BLaER1 (cell line): ENCODE measurements at regions not wholly inside any gene's neighbourhood (a gene's known extent, or its start where the extent isn't known, plus 50 kb on each side); places are given as distances from the start of the nearest gene placed in this dataset.
"Not testable (repeated sequence)": the region's sequence is repeated elsewhere in the genome, so short reads cannot be mapped to it uniquely, and the experiment has no call there.

Experiments used
- H3K27ac ChIP-seq: shearing (Covaris generic); formaldehyde crosslinking; 2 replicates; pipeline ENCODE4 v1.8.1; 2022
- H3K27me3 ChIP-seq: shearing (Covaris generic); formaldehyde crosslinking; 2 replicates; pipeline ENCODE4 v1.8.1; 2022
- H3K36me3 ChIP-seq: shearing (Covaris generic); formaldehyde crosslinking; 2 replicates; pipeline ENCODE4 v1.8.1; 2022
- H3K4me1 ChIP-seq: shearing (Covaris generic); formaldehyde crosslinking; 2 replicates; pipeline ENCODE4 v1.8.1; 2022
- H3K4me2 ChIP-seq: shearing (Covaris generic); formaldehyde crosslinking; 2 replicates; pipeline ENCODE4 v1.8.1; 2022
- H3K4me3 ChIP-seq: shearing (Covaris generic); formaldehyde crosslinking; 2 replicates; pipeline ENCODE4 v1.8.1; 2022
- H3K9ac ChIP-seq: shearing (Covaris generic); formaldehyde crosslinking; 2 replicates; pipeline ENCODE4 v1.8.1; 2022
- H3K9me3 ChIP-seq: shearing (Covaris generic); formaldehyde crosslinking; 2 replicates; pipeline ENCODE4 v1.8.1; 2022
- H4K20me1 ChIP-seq: shearing (Covaris generic); formaldehyde crosslinking; 2 replicates; pipeline ENCODE4 v1.8.1; 2022
- Cebpa-rat ChIP-seq: shearing (Covaris generic); IDR thresholded peaks from 2 replicates; pipeline ENCODE4 v1.8.1; 2022

GRCh38 chr5:135176991-135177390, 143.0 kb upstream of the PITX1 start:
- Histone ChIP-seq H3K4me1 (no peaks in the 10 kb centered on the region), H4K20me1 (no peaks in the 10 kb centered on the region), H3K4me3 (no peak overlapping the region), H3K27ac (no peak overlapping the region), H3K9ac (no peak overlapping the region), H3K27me3 (no peaks in the 10 kb centered on the region), H3K9me3 (no peaks in the 10 kb centered on the region), H3K4me2 (no peak overlapping the region), H3K36me3 (no peaks in the 10 kb centered on the region)
- no peak for TF ChIP-seq Cebpa-rat

- Histone ChIP-seq H3K27me3 (no peaks in the 10 kb centered on the region), H3K9me3 (no peaks in the 10 kb centered on the region), H3K36me3 (no peaks in the 10 kb centered on the region), H3K4me1 (no peaks in the 10 kb centered on the region), H3K4me2 (no peak overlapping the region), H3K9ac (no peak overlapping the region), H3K4me3 (no peak overlapping the region), H4K20me1 (no peaks in the 10 kb centered on the region), H3K27ac (no peak overlapping the region)
- TF ChIP-seq Cebpa-rat = no peak
Observed at GRCh38 chr5:135174315-135175096, 140.5 kb upstream of the PITX1 start.

GRCh38 chr5:135173662-135174290, 139.7 kb upstream of the PITX1 start:
- H3K9me3 ChIP-seq = no peaks in the 10 kb centered on the region
- H3K27me3 ChIP-seq = no peaks in the 10 kb centered on the region
- H3K4me1 ChIP-seq = no peaks in the 10 kb centered on the region
- H3K36me3 ChIP-seq = no peaks in the 10 kb centered on the region
- no peak overlapping the region for H3K4me2 ChIP-seq
- no peak overlapping the region for H3K27ac ChIP-seq
- no peak overlapping the region for H3K9ac ChIP-seq
- H4K20me1 ChIP-seq = no peaks in the 10 kb centered on the region
- no peak overlapping the region for H3K4me3 ChIP-seq
- no peak for TF ChIP-seq Cebpa-rat

- H4K20me1 ChIP-seq = no peaks in the 10 kb centered on the region
- no peaks in the 10 kb centered on the region for H3K27me3 ChIP-seq
- H3K9me3 ChIP-seq = no peaks in the 10 kb centered on the region
- H3K4me2 ChIP-seq = no peak overlapping the region
- no peak overlapping the region for H3K9ac ChIP-seq
- H3K4me3 ChIP-seq = no peak overlapping the region
- no peak overlapping the region for H3K27ac ChIP-seq
- H3K4me1 ChIP-seq = peaks cover 2% of the 10 kb centered on the region; the same call in 1 of the 2 replicates
- TF ChIP-seq Cebpa-rat = no peak
- no peaks in the 10 kb centered on the region for H3K36me3 ChIP-seq
Observed at GRCh38 chr5:135172718-135173117, 138.7 kb upstream of the PITX1 start.

GRCh38 chr5:135171336-135171735, 137.3 kb upstream of the PITX1 start:
- Histone ChIP-seq H3K27ac (no peak overlapping the region), H3K4me1 (peaks cover 7% of the 10 kb centered on the region; the same call in 1 of the 2 replicates), H3K9ac (no peak overlapping the region), H3K4me3 (no peak overlapping the region), H3K36me3 (no peaks in the 10 kb centered on the region), H3K27me3 (no peaks in the 10 kb centered on the region), H3K9me3 (no peaks in the 10 kb centered on the region), H3K4me2 (no peak overlapping the region), H4K20me1 (no peaks in the 10 kb centered on the region)
- TF ChIP-seq Cebpa-rat = no peak

GRCh38 chr5:135170500-135170899, 136.5 kb upstream of the PITX1 start:
- Histone ChIP-seq H3K9ac (no peak overlapping the region), H3K36me3 (no peaks in the 10 kb centered on the region), H3K4me2 (no peak overlapping the region), H3K4me3 (no peak overlapping the region), H3K27me3 (no peaks in the 10 kb centered on the region), H3K9me3 (no peaks in the 10 kb centered on the region), H3K4me1 (peaks cover 7% of the 10 kb centered on the region; the same call in 1 of the 2 replicates), H4K20me1 (no peaks in the 10 kb centered on the region), H3K27ac (no peak overlapping the region)
- no peak for TF ChIP-seq Cebpa-rat

GRCh38 chr5:135169753-135170152, 135.7 kb upstream of the PITX1 start:
- no peaks in the 10 kb centered on the region for H4K20me1 ChIP-seq
- no peak overlapping the region for H3K4me3 ChIP-seq
- no peak for TF ChIP-seq Cebpa-rat
- H3K4me2 ChIP-seq = no peak overlapping the region
- H3K36me3 ChIP-seq = no peaks in the 10 kb centered on the region
- H3K4me1 ChIP-seq = peaks cover 7% of the 10 kb centered on the region; the same call in 1 of the 2 replicates
- H3K9me3 ChIP-seq = no peaks in the 10 kb centered on the region
- H3K27me3 ChIP-seq = no peaks in the 10 kb centered on the region
- no peak overlapping the region for H3K9ac ChIP-seq
- H3K27ac ChIP-seq = no peak overlapping the region

- Histone ChIP-seq H3K4me2 (peak overlapping the region; percentile 22), H3K9me3 (no peaks in the 10 kb centered on the region), H3K27me3 (no peaks in the 10 kb centered on the region), H4K20me1 (no peaks in the 10 kb centered on the region), H3K27ac (no peak overlapping the region), H3K36me3 (no peaks in the 10 kb centered on the region), H3K9ac (no peak overlapping the region), H3K4me1 (peaks cover 7% of the 10 kb centered on the region; the same call in 1 of the 2 replicates), H3K4me3 (no peak overlapping the region)
- TF ChIP-seq Cebpa-rat = no peak
Observed at GRCh38 chr5:135167634-135168033, 133.6 kb upstream of the PITX1 start.

- H3K4me3 ChIP-seq, H3K27ac ChIP-seq, H3K9me3 ChIP-seq, H3K27me3 ChIP-seq, H3K36me3 ChIP-seq, H3K4me2 ChIP-seq, H3K9ac ChIP-seq, H3K4me1 ChIP-seq, H4K20me1 ChIP-seq: not testable (repeated sequence)
Observed at GRCh38 chr5:135164873-135165614, 131.0 kb upstream of the PITX1 start.

- no peaks in the 10 kb centered on the region for H3K36me3 ChIP-seq
- no peaks in the 10 kb centered on the region for H3K27me3 ChIP-seq
- peaks cover 7% of the 10 kb centered on the region; the same call in 1 of the 2 replicates for H3K4me1 ChIP-seq
- H3K4me2 ChIP-seq = no peak overlapping the region
- H4K20me1 ChIP-seq = no peaks in the 10 kb centered on the region
- TF ChIP-seq Cebpa-rat = no peak
- no peak overlapping the region for H3K4me3 ChIP-seq
- H3K27ac ChIP-seq = no peak overlapping the region
- H3K9me3 ChIP-seq = peaks cover 17% of the 10 kb centered on the region
- H3K9ac ChIP-seq = no peak overlapping the region
Observed at GRCh38 chr5:135163964-135164363, 129.9 kb upstream of the PITX1 start.
